IPS-20b (cell line): ENCODE measurements at regions not wholly inside any gene's neighbourhood (a gene's known extent, or its start where the extent isn't known, plus 50 kb on each side); places are given as distances from the start of the nearest gene placed in this dataset.
"Not testable (repeated sequence)": the region's sequence is repeated elsewhere in the genome, so short reads cannot be mapped to it uniquely, and the experiment has no call there.

ENCODE experiments used
- H3K27ac ChIP-seq: one replicate; pipeline ENCODE4 v1.5.1; 2013; ENCODE audit warnings: low read length
- H3K27me3 ChIP-seq: 2 replicates; pipeline ENCODE4 v1.6.1; 2013; ENCODE audit warnings: mild to moderate bottlenecking, low read length, inconsistent platforms; ENCODE audit not compliant: insufficient read depth
- H3K36me3 ChIP-seq: 2 replicates; pipeline ENCODE4 v1.6.1; 2013; ENCODE audit warnings: low read depth, mild to moderate bottlenecking, inconsistent platforms, low read length, moderate library complexity; ENCODE audit not compliant: insufficient read depth
- H3K4me1 ChIP-seq: 2 replicates; pipeline ENCODE4 v1.6.1; 2013; ENCODE audit warnings: mild to moderate bottlenecking, control low read depth, inconsistent platforms, low read length, moderate library complexity; ENCODE audit not compliant: insufficient read depth
- H3K4me3 ChIP-seq: 2 replicates; pipeline ENCODE4 v1.5.1; 2013; ENCODE audit warnings: mild to moderate bottlenecking, low read length, inconsistent platforms
- H3K9ac ChIP-seq: 2 replicates; pipeline ENCODE4 v1.6.1; 2013; ENCODE audit warnings: low read depth, mild to moderate bottlenecking, inconsistent platforms, low read length, moderate library complexity
- H3K9me3 ChIP-seq: 2 replicates; pipeline ENCODE4 v1.6.1; 2013; ENCODE audit warnings: mild to moderate bottlenecking, low read depth, low read length, inconsistent platforms; ENCODE audit not compliant: insufficient read depth

- H3K9ac ChIP-seq, H3K9me3 ChIP-seq, H3K4me3 ChIP-seq, H3K36me3 ChIP-seq, H3K27me3 ChIP-seq, H3K4me1 ChIP-seq, H3K27ac ChIP-seq: not testable (repeated sequence)
Measured at GRCh38 chr3:125836011-125836551, 132.9 kb upstream of the ROPN1B start.

- H3K27ac ChIP-seq, H3K27me3 ChIP-seq, H3K36me3 ChIP-seq, H3K9ac ChIP-seq, H3K9me3 ChIP-seq, H3K4me1 ChIP-seq, H3K4me3 ChIP-seq: not testable (repeated sequence)
Measured at GRCh38 chr3:125836786-125837185, 132.2 kb upstream of the ROPN1B start.

GRCh38 chr3:125838857-125839256 lies 130.1 kb upstream of the ROPN1B start:
- H3K9me3 ChIP-seq, H3K4me3 ChIP-seq, H3K4me1 ChIP-seq, H3K36me3 ChIP-seq, H3K27ac ChIP-seq, H3K9ac ChIP-seq, H3K27me3 ChIP-seq: not testable (repeated sequence)

GRCh38 chr3:125840465-125840864 lies 128.5 kb upstream of the ROPN1B start:
- not testable (repeated sequence) for H3K4me1 ChIP-seq, H3K36me3 ChIP-seq, H3K27ac ChIP-seq, H3K9ac ChIP-seq, H3K27me3 ChIP-seq, H3K9me3 ChIP-seq, H3K4me3 ChIP-seq

- peaks cover 10% of the 10 kb centered on the region for H3K9me3 ChIP-seq
- not testable (repeated sequence) for H3K4me3 ChIP-seq, H3K4me1 ChIP-seq, H3K9ac ChIP-seq, H3K27ac ChIP-seq, H3K36me3 ChIP-seq, H3K27me3 ChIP-seq
Measured at GRCh38 chr3:125847966-125848365, 121.0 kb upstream of the ROPN1B start.

- H3K9me3 ChIP-seq, H3K27me3 ChIP-seq, H3K36me3 ChIP-seq, H3K4me3 ChIP-seq, H3K9ac ChIP-seq, H3K27ac ChIP-seq, H3K4me1 ChIP-seq: not testable (repeated sequence)
Measured at GRCh38 chr3:125855006-125855405, 114.0 kb upstream of the ROPN1B start.

GRCh38 chr3:125860547-125860946 lies 108.4 kb upstream of the ROPN1B start:
- H3K9me3 ChIP-seq, H3K9ac ChIP-seq, H3K27ac ChIP-seq, H3K27me3 ChIP-seq, H3K4me1 ChIP-seq, H3K36me3 ChIP-seq, H3K4me3 ChIP-seq: not testable (repeated sequence)

- not testable (repeated sequence) for H3K27ac ChIP-seq, H3K4me1 ChIP-seq, H3K9ac ChIP-seq, H3K4me3 ChIP-seq, H3K27me3 ChIP-seq, H3K36me3 ChIP-seq, H3K9me3 ChIP-seq
Measured at GRCh38 chr3:125862841-125863254, 106.1 kb upstream of the ROPN1B start.

GRCh38 chr3:125864532-125864931 lies 104.4 kb upstream of the ROPN1B start:
- not testable (repeated sequence) for H3K9me3 ChIP-seq, H3K9ac ChIP-seq, H3K27me3 ChIP-seq, H3K4me1 ChIP-seq, H3K27ac ChIP-seq, H3K4me3 ChIP-seq, H3K36me3 ChIP-seq

GRCh38 chr3:125886006-125886405 lies 83.0 kb upstream of the ROPN1B start:
- H3K27me3 ChIP-seq, H3K4me3 ChIP-seq, H3K27ac ChIP-seq, H3K4me1 ChIP-seq, H3K9me3 ChIP-seq, H3K9ac ChIP-seq, H3K36me3 ChIP-seq: not testable (repeated sequence)

- not testable (repeated sequence) for H3K9ac ChIP-seq, H3K27me3 ChIP-seq, H3K4me1 ChIP-seq, H3K9me3 ChIP-seq, H3K36me3 ChIP-seq, H3K27ac ChIP-seq, H3K4me3 ChIP-seq
Measured at GRCh38 chr3:125899181-125899580, 69.8 kb upstream of the ROPN1B start.

- not testable (repeated sequence) for H3K27me3 ChIP-seq, H3K27ac ChIP-seq, H3K9me3 ChIP-seq, H3K4me3 ChIP-seq, H3K36me3 ChIP-seq, H3K9ac ChIP-seq, H3K4me1 ChIP-seq
Measured at GRCh38 chr3:125901473-125901872, 67.5 kb upstream of the ROPN1B start.

- not testable (repeated sequence) for H3K9ac ChIP-seq, H3K36me3 ChIP-seq, H3K4me3 ChIP-seq, H3K27ac ChIP-seq, H3K4me1 ChIP-seq, H3K27me3 ChIP-seq, H3K9me3 ChIP-seq
Measured at GRCh38 chr3:125903780-125904455, 65.1 kb upstream of the ROPN1B start.
